HepG2 (cell line): ENCODE measurements at regions not wholly inside any gene's neighbourhood (a gene's known extent, or its start where the extent isn't known, plus 50 kb on each side); places are given as distances from the start of the nearest gene placed in this dataset.

Source experiments
- FOXJ3 ChIP-seq: sonication (generic); formaldehyde crosslinking; IDR thresholded peaks from 2 replicates; pipeline ENCODE4 v1.4.0; 2020; ENCODE audit warnings: missing genetic modification reagents, mild to moderate bottlenecking, borderline replicate concordance
- MEIS2 ChIP-seq: sonication (generic); formaldehyde crosslinking; IDR thresholded peaks from 2 replicates; pipeline ENCODE4 v1.9.0; 2021; ENCODE audit warnings: mild to moderate bottlenecking, missing genetic modification reagents
- NFATC3 ChIP-seq: sonication (generic); formaldehyde crosslinking; IDR thresholded peaks from 2 replicates; pipeline ENCODE4 v1.5.1; 2020; ENCODE audit warnings: mild to moderate bottlenecking, missing genetic modification reagents
- NFKB2 ChIP-seq: sonication (generic); formaldehyde crosslinking; IDR thresholded peaks from 2 replicates; pipeline ENCODE4 v1.4.0; 2020; ENCODE audit warnings: missing genetic modification reagents, borderline replicate concordance
- NPAS2 ChIP-seq: sonication (generic); formaldehyde crosslinking; IDR thresholded peaks from 2 replicates; pipeline ENCODE4 v1.8.0; 2022; ENCODE audit warnings: mild to moderate bottlenecking, missing genetic modification reagents, borderline replicate concordance
- RELA ChIP-seq: sonication (generic); formaldehyde crosslinking; IDR thresholded peaks from 2 replicates; pipeline ENCODE4 v1.4.0; 2020; ENCODE audit warnings: missing genetic modification reagents
- RFX3 ChIP-seq: IDR thresholded peaks from 2 replicates; pipeline ENCODE4 v1.6.1; 2016; ENCODE audit warnings: missing biosample characterization, missing genetic modification reagents
- SOX13 ChIP-seq, 3 experiments: fragments of 450-650 bp in 1 of 3; sonication (generic) in 1 of 3; formaldehyde crosslinking in 1 of 3; IDR thresholded peaks in 2 of 3; conservative IDR thresholded peaks in 1 of 3; 2 replicates each; pipeline versions ENCODE4 v1.5.0 to v1.6.1; 2016 to 2020; ENCODE audit warnings: antibody characterized with exemption in 1 of 3, mild to moderate bottlenecking in 1 of 3, missing compliant biosample characterization in 1 of 3, missing genetic modification reagents in 1 of 3, moderate library complexity in 1 of 3
- TFDP2 ChIP-seq: sonication (generic); formaldehyde crosslinking; IDR thresholded peaks from 2 replicates; pipeline ENCODE4 v1.4.0; 2020; ENCODE audit warnings: missing genetic modification reagents
- YEATS4 ChIP-seq: sonication (generic); formaldehyde crosslinking; IDR thresholded peaks from 2 replicates; pipeline ENCODE4 v1.4.0; 2020; ENCODE audit warnings: missing genetic modification reagents, borderline replicate concordance
- ZBED4 ChIP-seq: sonication (generic); formaldehyde crosslinking; IDR thresholded peaks from 2 replicates; pipeline ENCODE4 v1.4.0; 2020; ENCODE audit warnings: missing genetic modification reagents, borderline replicate concordance
- ZBTB2 ChIP-seq: sonication (generic); formaldehyde crosslinking; IDR thresholded peaks from 2 replicates; pipeline ENCODE4 v1.8.0; 2022; ENCODE audit warnings: low read depth, missing genetic modification reagents
- ZBTB34 ChIP-seq: sonication (generic); formaldehyde crosslinking; IDR thresholded peaks from 2 replicates; pipeline ENCODE4 v1.8.0; 2022; ENCODE audit warnings: mild to moderate bottlenecking, missing genetic modification reagents
- ZBTB38 ChIP-seq: sonication (generic); formaldehyde crosslinking; IDR thresholded peaks from 2 replicates; pipeline ENCODE4 v1.5.1; 2020; ENCODE audit warnings: mild to moderate bottlenecking, missing genetic modification reagents
- ZMAT5 ChIP-seq: sonication (generic); formaldehyde crosslinking; IDR thresholded peaks from 2 replicates; pipeline ENCODE4 v1.5.0; 2020; ENCODE audit warnings: mild to moderate bottlenecking, low read depth, missing genetic modification reagents, borderline replicate concordance
- ZNF121 ChIP-seq: sonication (generic); formaldehyde crosslinking; IDR thresholded peaks from 2 replicates; pipeline ENCODE4 v1.5.0; 2020; ENCODE audit warnings: mild to moderate bottlenecking, missing genetic modification reagents
- ZNF430 ChIP-seq: sonication (generic); formaldehyde crosslinking; IDR thresholded peaks from 2 replicates; pipeline ENCODE4 v1.9.0; 2021; ENCODE audit warnings: mild to moderate bottlenecking, missing genetic modification reagents
- ZNF576 ChIP-seq: sonication (generic); formaldehyde crosslinking; IDR thresholded peaks from 2 replicates; pipeline ENCODE4 v1.4.0; 2020; ENCODE audit warnings: mild to moderate bottlenecking, missing genetic modification reagents
- ZNF614 ChIP-seq: IDR thresholded peaks from 2 replicates; pipeline ENCODE4 v1.6.1; 2018; ENCODE audit warnings: missing biosample characterization, missing genetic modification reagents, inconsistent platforms, borderline replicate concordance
- ZNF616 ChIP-seq: sonication (generic); formaldehyde crosslinking; IDR thresholded peaks from 2 replicates; pipeline ENCODE4 v1.5.0; 2020; ENCODE audit warnings: low read depth, mild to moderate bottlenecking, missing genetic modification reagents
- ZNF782 ChIP-seq: sonication (generic); formaldehyde crosslinking; IDR thresholded peaks from 2 replicates; pipeline ENCODE4 v1.4.0; 2020; ENCODE audit warnings: missing genetic modification reagents, mild to moderate bottlenecking, borderline replicate concordance

GRCh38 chr11:126115816-126116331 lies 53.2 kb upstream of the CDON start (continued):
- TF ChIP-seq ZNF576 (CRISPR knock-in tag) (no peak), NPAS2 (no peak), RFX3 (CRISPR knock-in tag) (peak; percentile 64), NFATC3 (CRISPR knock-in tag) (0 out of 2 replicates have a peak, but pooled peaks have one; percentile 50), ZBTB38 (CRISPR knock-in tag) (peak; percentile 65), NFKB2 (peak; percentile 61; the same call in 1 of the 2 replicates), ZBED4 (CRISPR knock-in tag) (peak; percentile 62; the same call in 1 of the 2 replicates), ZBTB34 (CRISPR knock-in tag) (no peak), MEIS2 (CRISPR knock-in tag) (no peak; the same call in 1 of the 2 replicates), SOX13 (IDR thresholded peaks at IDR 0.05) (peak; percentile 17; the same call in 1 of the 2 replicates), SOX13 (CRISPR knock-in tag; conservative IDR thresholded peaks at IDR 0.05 in 1 of 2, IDR thresholded peaks at IDR 0.05 in 1 of 2) (peak in 1 of 2 experiments; percentile 79; a peak in 2 of 4 replicates), ZNF614 (CRISPR knock-in tag) (no peak; the same call in 1 of the 2 replicates), YEATS4 (peak; percentile 72; the same call in 1 of the 2 replicates), ZNF616 (CRISPR knock-in tag) (no peak), TFDP2 (CRISPR knock-in tag) (peak; percentile 31), ZNF430 (CRISPR knock-in tag) (0 out of 2 replicates have a peak, but pooled peaks have one; percentile 55), RELA (CRISPR knock-in tag) (no peak), ZNF121 (CRISPR knock-in tag) (no peak), ZMAT5 (CRISPR knock-in tag) (no peak), FOXJ3 (CRISPR knock-in tag) (peak; percentile 91), ZNF782 (CRISPR knock-in tag) (no peak), ZBTB2 (CRISPR knock-in tag) (no peak)
